GM19455 (cell line): ENCODE measurements at regions not wholly inside any gene's neighbourhood (a gene's known extent, or its start where the extent isn't known, plus 50 kb on each side); places are given as distances from the start of the nearest gene placed in this dataset.
"Not testable (repeated sequence)": the region's sequence is repeated elsewhere in the genome, so short reads cannot be mapped to it uniquely, and the experiment has no call there.

Experiments
- ATAC-seq: cut with Tn5 transposase; IDR thresholded peaks from one replicate; pipeline ENCODE4 v1.9.1; 2021; ENCODE audit not compliant: unreplicated experiment

GRCh38 chr2:224180810-224181209 is 141.7 kb upstream of the SERPINE2 start:
- ATAC-seq, result no peak

GRCh38 chr2:224178056-224178455 is 139.0 kb upstream of the SERPINE2 start:
- ATAC-seq, result no peak

- ATAC-seq, result no peak
These were observed 136.5 kb upstream of the SERPINE2 start for GRCh38 chr2:224175538-224175937.

- ATAC-seq, result no peak
These were observed 135.9 kb upstream of the SERPINE2 start for GRCh38 chr2:224174990-224175389.

GRCh38 chr2:224174521-224174920 is 135.4 kb upstream of the SERPINE2 start:
- ATAC-seq, result no peak

- ATAC-seq, result no peak
These were observed 134.8 kb upstream of the SERPINE2 start for GRCh38 chr2:224173933-224174332.

GRCh38 chr2:224173210-224173609 is 134.1 kb upstream of the SERPINE2 start:
- no peak for ATAC-seq

- no peak for ATAC-seq
These were observed 132.1 kb upstream of the SERPINE2 start for GRCh38 chr2:224171226-224171625.

- no peak for ATAC-seq
These were observed 130.8 kb upstream of the SERPINE2 start for GRCh38 chr2:224169847-224170246.

GRCh38 chr2:224167781-224168180 is 128.7 kb upstream of the SERPINE2 start:
- ATAC-seq, result not testable (repeated sequence)

- ATAC-seq, result no peak
These were observed 127.6 kb upstream of the SERPINE2 start for GRCh38 chr2:224166654-224167053.

GRCh38 chr2:224165901-224166319 is 126.8 kb upstream of the SERPINE2 start:
- no peak for ATAC-seq

GRCh38 chr2:224163566-224164307 is 124.7 kb upstream of the SERPINE2 start:
- no peak for ATAC-seq

GRCh38 chr2:224162122-224162521 is 123.0 kb upstream of the SERPINE2 start:
- ATAC-seq, result no peak

GRCh38 chr2:224161712-224162111 is 122.6 kb upstream of the SERPINE2 start:
- ATAC-seq, result no peak

- no peak for ATAC-seq
These were observed 121.8 kb upstream of the SERPINE2 start for GRCh38 chr2:224160917-224161316.

GRCh38 chr2:224159345-224159928 is 120.4 kb upstream of the SERPINE2 start:
- ATAC-seq, result no peak

GRCh38 chr2:224158831-224159230 is 119.7 kb upstream of the SERPINE2 start:
- ATAC-seq, result no peak

GRCh38 chr2:224158061-224158460 is 119.0 kb upstream of the SERPINE2 start:
- ATAC-seq, result no peak

GRCh38 chr2:224157655-224158054 is 118.6 kb upstream of the SERPINE2 start:
- no peak for ATAC-seq

GRCh38 chr2:224156436-224156835 is 117.3 kb upstream of the SERPINE2 start:
- ATAC-seq, result no peak

- ATAC-seq, result no peak
These were observed 116.8 kb upstream of the SERPINE2 start for GRCh38 chr2:224155896-224156295.

GRCh38 chr2:224155371-224155770 is 116.3 kb upstream of the SERPINE2 start:
- ATAC-seq, result no peak
